Activated naive CD8-positive, alpha-beta T cell treated with anti-CD3 and anti-CD28 coated beads, Interleukin-2, amount 50 U/mL, for 24 hours (primary cell): ENCODE measurements at regions not wholly inside any gene's neighbourhood (a gene's known extent, or its start where the extent isn't known, plus 50 kb on each side); places are given as distances from the start of the nearest gene placed in this dataset.

Experiments
- ATAC-seq: fragments of 150-1000 bp; cut with Tn5 transposase; one replicate; pipeline ENCODE4 v1.10.0; 2021
- DNase-seq: peaks from one replicate; pipeline ENCODE4 v3.0.0; 2021
- H3K27ac Mint-ChIP-seq: one replicate; pipeline ENCODE4 v1.8.0; 2021; ENCODE audit warnings: mild to moderate bottlenecking, mixed read lengths
- H3K27me3 Mint-ChIP-seq: one replicate; pipeline ENCODE4 v1.8.0; 2021; ENCODE audit warnings: mixed read lengths
- H3K36me3 Mint-ChIP-seq: one replicate; pipeline ENCODE4 v1.8.0; 2021; ENCODE audit warnings: low read depth, mixed read lengths
- H3K4me1 Mint-ChIP-seq: one replicate; pipeline ENCODE4 v1.8.0; 2021; ENCODE audit warnings: mixed read lengths
- H3K4me3 Mint-ChIP-seq: one replicate; pipeline ENCODE4 v1.8.0; 2021; ENCODE audit warnings: mild to moderate bottlenecking, moderate library complexity, mixed read lengths
- H3K9me3 Mint-ChIP-seq: one replicate; pipeline ENCODE4 v1.8.0; 2021; ENCODE audit warnings: mixed read lengths

- Mint-ChIP-seq H3K27ac (no peak overlapping the region), H3K4me1 (no peaks in the 10 kb centered on the region), H3K36me3 (no peaks in the 10 kb centered on the region), H3K9me3 (no peaks in the 10 kb centered on the region), H3K27me3 (peaks cover 13% of the 10 kb centered on the region), H3K4me3 (no peak overlapping the region)
- ATAC-seq: no peak
- no peak for DNase-seq
Observed at GRCh38 chr5:171614971-171615653, 170.5 kb upstream of the SMIM23 start.

- no peak for DNase-seq
- no peaks in the 10 kb centered on the region for H3K36me3 Mint-ChIP-seq
- no peaks in the 10 kb centered on the region for H3K9me3 Mint-ChIP-seq
- no peaks in the 10 kb centered on the region for H3K4me1 Mint-ChIP-seq
- H3K4me3 Mint-ChIP-seq: no peak overlapping the region
- H3K27ac Mint-ChIP-seq: no peak overlapping the region
- peaks cover 14% of the 10 kb centered on the region for H3K27me3 Mint-ChIP-seq
- ATAC-seq: no peak
Observed at GRCh38 chr5:171615705-171616640, 169.6 kb upstream of the SMIM23 start.

- H3K9me3 Mint-ChIP-seq: no peaks in the 10 kb centered on the region
- ATAC-seq (no peak), DNase-seq (no peak)
- H3K4me1 Mint-ChIP-seq: no peaks in the 10 kb centered on the region
- H3K27ac Mint-ChIP-seq: no peak overlapping the region
- no peaks in the 10 kb centered on the region for H3K36me3 Mint-ChIP-seq
- peaks cover 11% of the 10 kb centered on the region for H3K27me3 Mint-ChIP-seq
- H3K4me3 Mint-ChIP-seq: no peak overlapping the region
Observed at GRCh38 chr5:171617266-171617665, 168.4 kb upstream of the SMIM23 start.

GRCh38 chr5:171617817-171618591 is 167.6 kb upstream of the SMIM23 start:
- no peak overlapping the region for H3K27ac Mint-ChIP-seq
- H3K27me3 Mint-ChIP-seq: peaks cover 6% of the 10 kb centered on the region
- DNase-seq: no peak
- ATAC-seq: no peak
- no peaks in the 10 kb centered on the region for H3K9me3 Mint-ChIP-seq
- H3K36me3 Mint-ChIP-seq: no peaks in the 10 kb centered on the region
- H3K4me1 Mint-ChIP-seq: no peaks in the 10 kb centered on the region
- no peak overlapping the region for H3K4me3 Mint-ChIP-seq

GRCh38 chr5:171619196-171619595 is 166.4 kb upstream of the SMIM23 start:
- H3K4me1 Mint-ChIP-seq: no peaks in the 10 kb centered on the region
- no peak for DNase-seq
- no peak overlapping the region for H3K4me3 Mint-ChIP-seq
- H3K36me3 Mint-ChIP-seq: no peaks in the 10 kb centered on the region
- no peak overlapping the region for H3K27ac Mint-ChIP-seq
- ATAC-seq: no peak
- no peaks in the 10 kb centered on the region for H3K9me3 Mint-ChIP-seq
- peaks cover 7% of the 10 kb centered on the region for H3K27me3 Mint-ChIP-seq

- no peaks in the 10 kb centered on the region for H3K4me1 Mint-ChIP-seq
- peaks cover 7% of the 10 kb centered on the region for H3K27me3 Mint-ChIP-seq
- ATAC-seq (no peak), DNase-seq (no peak)
- no peak overlapping the region for H3K27ac Mint-ChIP-seq
- H3K4me3 Mint-ChIP-seq: no peak overlapping the region
- no peaks in the 10 kb centered on the region for H3K9me3 Mint-ChIP-seq
- H3K36me3 Mint-ChIP-seq: no peaks in the 10 kb centered on the region
Observed at GRCh38 chr5:171619744-171620143, 165.9 kb upstream of the SMIM23 start.

- Mint-ChIP-seq H3K27me3 (peaks cover 7% of the 10 kb centered on the region), H3K36me3 (no peaks in the 10 kb centered on the region), H3K4me3 (no peak overlapping the region), H3K4me1 (no peaks in the 10 kb centered on the region), H3K27ac (no peak overlapping the region), H3K9me3 (no peaks in the 10 kb centered on the region)
- ATAC-seq (no peak), DNase-seq (no peak)
Observed at GRCh38 chr5:171622010-171622409, 163.6 kb upstream of the SMIM23 start.

GRCh38 chr5:171623107-171623506 is 162.5 kb upstream of the SMIM23 start:
- Mint-ChIP-seq H3K36me3 (no peaks in the 10 kb centered on the region), H3K9me3 (no peaks in the 10 kb centered on the region), H3K4me1 (no peaks in the 10 kb centered on the region), H3K4me3 (no peak overlapping the region), H3K27me3 (peaks cover 13% of the 10 kb centered on the region), H3K27ac (no peak overlapping the region)
- no peak for ATAC-seq
- DNase-seq: no peak

- Mint-ChIP-seq H3K4me1 (no peaks in the 10 kb centered on the region), H3K36me3 (no peaks in the 10 kb centered on the region), H3K27me3 (peaks cover 18% of the 10 kb centered on the region), H3K27ac (no peak overlapping the region), H3K4me3 (no peak overlapping the region), H3K9me3 (no peaks in the 10 kb centered on the region)
- ATAC-seq: no peak
- DNase-seq: no peak
Observed at GRCh38 chr5:171623551-171624097, 162.0 kb upstream of the SMIM23 start.

- Mint-ChIP-seq H3K4me3 (no peak overlapping the region), H3K27ac (no peak overlapping the region), H3K27me3 (peaks cover 24% of the 10 kb centered on the region), H3K4me1 (no peaks in the 10 kb centered on the region), H3K36me3 (no peaks in the 10 kb centered on the region), H3K9me3 (no peaks in the 10 kb centered on the region)
- DNase-seq (no peak), ATAC-seq (no peak)
Observed at GRCh38 chr5:171624396-171624795, 161.2 kb upstream of the SMIM23 start.

- H3K4me1 Mint-ChIP-seq: no peaks in the 10 kb centered on the region
- no peak for DNase-seq
- no peak for ATAC-seq
- peaks cover 24% of the 10 kb centered on the region for H3K27me3 Mint-ChIP-seq
- no peaks in the 10 kb centered on the region for H3K9me3 Mint-ChIP-seq
- H3K36me3 Mint-ChIP-seq: no peaks in the 10 kb centered on the region
- no peak overlapping the region for H3K4me3 Mint-ChIP-seq
- no peak overlapping the region for H3K27ac Mint-ChIP-seq
Observed at GRCh38 chr5:171625646-171626045, 160.0 kb upstream of the SMIM23 start.

GRCh38 chr5:171627936-171628632 is 157.5 kb upstream of the SMIM23 start:
- no peak overlapping the region for H3K27ac Mint-ChIP-seq
- no peaks in the 10 kb centered on the region for H3K9me3 Mint-ChIP-seq
- no peak overlapping the region for H3K4me3 Mint-ChIP-seq
- H3K4me1 Mint-ChIP-seq: no peaks in the 10 kb centered on the region
- no peak for DNase-seq
- peaks cover 30% of the 10 kb centered on the region for H3K27me3 Mint-ChIP-seq
- H3K36me3 Mint-ChIP-seq: no peaks in the 10 kb centered on the region
- no peak for ATAC-seq

- ATAC-seq (no peak), DNase-seq (no peak)
- Mint-ChIP-seq H3K36me3 (no peaks in the 10 kb centered on the region), H3K27me3 (peaks cover 29% of the 10 kb centered on the region), H3K4me3 (no peak overlapping the region), H3K9me3 (no peaks in the 10 kb centered on the region), H3K4me1 (no peaks in the 10 kb centered on the region), H3K27ac (no peak overlapping the region)
Observed at GRCh38 chr5:171628633-171628974, 157.0 kb upstream of the SMIM23 start.

GRCh38 chr5:171629221-171629620 is 156.4 kb upstream of the SMIM23 start:
- H3K9me3 Mint-ChIP-seq: no peaks in the 10 kb centered on the region
- DNase-seq (no peak), ATAC-seq (no peak)
- no peaks in the 10 kb centered on the region for H3K36me3 Mint-ChIP-seq
- no peak overlapping the region for H3K27ac Mint-ChIP-seq
- H3K4me1 Mint-ChIP-seq: no peaks in the 10 kb centered on the region
- H3K27me3 Mint-ChIP-seq: peaks cover 32% of the 10 kb centered on the region
- no peak overlapping the region for H3K4me3 Mint-ChIP-seq
